ENCODE measurements at regions not wholly inside any gene's neighbourhood (a gene's known extent, or its start where the extent isn't known, plus 50 kb on each side); places are given as distances from the start of the nearest gene placed in this dataset.

- no peaks in the 10 kb centered on the region for H4K20me1 ChIP-seq (ENCODE audit: control insufficient read depth, extremely low read depth, insufficient read depth, low read length)
- no peak overlapping the region for H3K4me3 ChIP-seq (ENCODE audit: control insufficient read depth in 2 of 3, extremely low read depth in 1 of 3, insufficient read depth in 2 of 3, low read depth in 1 of 3, low read length in 3 of 3)
- H3K4me2 ChIP-seq (ENCODE audit: control insufficient read depth, extremely low read depth, insufficient read depth, low read depth, low read length), result no peak overlapping the region
- H3K9me3 ChIP-seq (ENCODE audit: control insufficient read depth, low read depth, low read length), result no peaks in the 10 kb centered on the region
- no peak overlapping the region for H3K9ac ChIP-seq (ENCODE audit: control insufficient read depth, extremely low read depth, insufficient read depth, low read length)
- no peak for DNase-seq (ENCODE audit: low read depth, low spot score)
- dilution Hi-C loops (cut with MboI; ENCODE audit: extremely low pct_ligation_motif_present, low sequenced_read_pairs), result no loop called here
- no peaks in the 10 kb centered on the region for H3K9me1 ChIP-seq (ENCODE audit: control insufficient read depth, extremely low read depth, insufficient read depth, low read length)
- H3K27me3 ChIP-seq (ENCODE audit: control insufficient read depth, extremely low read depth, insufficient read depth, low read length), result peaks cover 5% of the 10 kb centered on the region
- peaks cover 9% of the 10 kb centered on the region for H3K4me1 ChIP-seq (ENCODE audit: control insufficient read depth, extremely low read depth, insufficient read depth, low read length)
- H3K36me3 ChIP-seq (ENCODE audit: control insufficient read depth in 2 of 2, extremely low read depth in 1 of 2, insufficient read depth in 2 of 2, low read length in 2 of 2), result no peaks in the 10 kb centered on the region
- no peak overlapping the region for H3K27ac ChIP-seq (ENCODE audit: control insufficient read depth, insufficient read depth, low read length)
- no peak for TF ChIP-seq EZH2 (IDR thresholded peaks at IDR 0.05; ENCODE audit: low read length)
- TF ChIP-seq CTCF (optimal IDR thresholded peaks at IDR 0.05 in 1 of 3, IDR thresholded peaks at IDR 0.05 in 1 of 3, conservative IDR thresholded peaks at IDR 0.05 in 1 of 3; ENCODE audit: extremely low read depth in 1 of 3, insufficient read depth in 2 of 3, low read length in 3 of 3), result no peak
- H2AFZ ChIP-seq (ENCODE audit: control insufficient read depth, low read length), result no peak overlapping the region
- FAIRE-seq, result no peak
- no peaks in the 10 kb centered on the region for H3K79me2 ChIP-seq (ENCODE audit: control insufficient read depth, insufficient read depth, low read length)
These were observed 348.6 kb downstream of the TNS1 start for GRCh38 chr2:217654168-217654567.

- Histone ChIP-seq H3K27ac (ENCODE audit: control insufficient read depth, insufficient read depth, low read length) (no peak overlapping the region), H3K9ac (ENCODE audit: control insufficient read depth, extremely low read depth, insufficient read depth, low read length) (no peak overlapping the region), H3K79me2 (ENCODE audit: control insufficient read depth, insufficient read depth, low read length) (no peaks in the 10 kb centered on the region), H3K36me3 (ENCODE audit: control insufficient read depth in 2 of 2, extremely low read depth in 1 of 2, insufficient read depth in 2 of 2, low read length in 2 of 2) (no peaks in the 10 kb centered on the region), H3K9me1 (ENCODE audit: control insufficient read depth, extremely low read depth, insufficient read depth, low read length) (no peaks in the 10 kb centered on the region), H3K4me2 (ENCODE audit: control insufficient read depth, extremely low read depth, insufficient read depth, low read depth, low read length) (peak overlapping the region; percentile 28), H3K9me3 (ENCODE audit: control insufficient read depth, low read depth, low read length) (no peaks in the 10 kb centered on the region), H3K4me1 (ENCODE audit: control insufficient read depth, extremely low read depth, insufficient read depth, low read length) (peaks cover 9% of the 10 kb centered on the region), H3K27me3 (ENCODE audit: control insufficient read depth, extremely low read depth, insufficient read depth, low read length) (peaks cover 5% of the 10 kb centered on the region), H4K20me1 (ENCODE audit: control insufficient read depth, extremely low read depth, insufficient read depth, low read length) (no peaks in the 10 kb centered on the region), H3K4me3 (ENCODE audit: control insufficient read depth in 2 of 3, extremely low read depth in 1 of 3, insufficient read depth in 2 of 3, low read depth in 1 of 3, low read length in 3 of 3) (no peak overlapping the region), H2AFZ (ENCODE audit: control insufficient read depth, low read length) (peak overlapping the region; percentile 55)
- FAIRE-seq (peak; percentile 87), DNase-seq (ENCODE audit: low read depth, low spot score) (peak; percentile 35)
- no peak for TF ChIP-seq EZH2 (IDR thresholded peaks at IDR 0.05; ENCODE audit: low read length)
- TF ChIP-seq CTCF (optimal IDR thresholded peaks at IDR 0.05 in 1 of 3, IDR thresholded peaks at IDR 0.05 in 1 of 3, conservative IDR thresholded peaks at IDR 0.05 in 1 of 3; ENCODE audit: extremely low read depth in 1 of 3, insufficient read depth in 2 of 3, low read length in 3 of 3), result peak; percentile 14 to 29 (median 27)
- dilution Hi-C loops (cut with MboI; ENCODE audit: extremely low pct_ligation_motif_present, low sequenced_read_pairs), result no loop called here
These were observed 349.8 kb downstream of the TNS1 start for GRCh38 chr2:217652761-217653639.

Data from keratinocyte (primary cell).